Ovary (tissue), 7 donors: ENCODE measurements at regions not wholly inside any gene's neighbourhood (a gene's known extent, or its start where the extent isn't known, plus 50 kb on each side); places are given as distances from the start of the nearest gene placed in this dataset.

ENCODE experiments used
- DNase-seq, 5 donors: peaks; one replicate each; pipeline ENCODE4 v3.0.0-alpha.2; 2019 to 2020
- H3K27ac ChIP-seq, 2 donors: fragments of 200-600 bp; one replicate each; pipeline versions ENCODE4 v1.5.1 to v1.8.0; 2019 to 2022
- H3K27me3 ChIP-seq: fragments of 200-600 bp; one replicate; pipeline ENCODE4 v1.8.0; 2022
- H3K36me3 ChIP-seq: fragments of 200-600 bp; sonication (generic); one replicate; pipeline ENCODE4 v1.5.1; 2019
- H3K4me1 ChIP-seq: one replicate; pipeline ENCODE4 v1.8.1; 2013; ENCODE audit warnings: mild to moderate bottlenecking, moderate library complexity; ENCODE audit not compliant: insufficient read depth
- H3K4me3 ChIP-seq: fragments of 200-600 bp; sonication (generic); one replicate; pipeline ENCODE4 v1.5.1; 2017
- H3K9me3 ChIP-seq, 2 donors: fragments of 200-600 bp in 1 of 2; sonication (generic) in 1 of 2; one replicate each; pipeline versions ENCODE4 v1.5.1 to v1.8.1; 2013 to 2019; ENCODE audit warnings: mild to moderate bottlenecking in 1 of 2, moderate library complexity in 1 of 2
- CTCF ChIP-seq, 3 donors: fragments of 450-650 bp in 2 of 3; fragments of 200-600 bp in 1 of 3; IDR thresholded peaks; one replicate each; pipeline versions ENCODE4 v1.5.1 to v1.8.0; 2016 to 2022; ENCODE audit warnings: antibody characterized with exemption in 3 of 3, mild to moderate bottlenecking in 1 of 3
- EP300 ChIP-seq: sonication (generic); formaldehyde crosslinking; IDR thresholded peaks from one replicate; pipeline ENCODE4 v1.6.1; 2017; ENCODE audit warnings: antibody characterized with exemption
- POLR2A ChIP-seq: fragments of 450-650 bp; IDR thresholded peaks from one replicate; pipeline ENCODE4 v1.6.1; 2017; ENCODE audit warnings: antibody characterized with exemption, mild to moderate bottlenecking, moderate library complexity
- WGBS, 3 donors: extraction: QIAGEN DNeasy Blood & Tissue Kit in 1 of 3; methylation state at CpG; one replicate each; pipeline versions ENCODE4 v1.1.5 to v1.1.7; 2013 to 2017; 5-methylcytosine and 5-hydroxymethylcytosine counted together
- intact Hi-C, 4 donors: fragments of 100-400 bp; cut with DNase I; formaldehyde crosslinking; loops; one replicate each; pipeline versions ENCODE4 v1.11.0 to v1.15.1; 2022 to 2023
- donor health status: DM: no; HTN: no; CAD: no; lungs with moderate emphysema.
- donor health status: DM: no; HTN: no; CAD: no.
- donor health status: Bipolar disorder and iron deficiency.
- donor health status: DM: no; HTN: no; CAD: no.
- donor health status: DM: yes; HTN: yes; CAD: no.

DNA sequence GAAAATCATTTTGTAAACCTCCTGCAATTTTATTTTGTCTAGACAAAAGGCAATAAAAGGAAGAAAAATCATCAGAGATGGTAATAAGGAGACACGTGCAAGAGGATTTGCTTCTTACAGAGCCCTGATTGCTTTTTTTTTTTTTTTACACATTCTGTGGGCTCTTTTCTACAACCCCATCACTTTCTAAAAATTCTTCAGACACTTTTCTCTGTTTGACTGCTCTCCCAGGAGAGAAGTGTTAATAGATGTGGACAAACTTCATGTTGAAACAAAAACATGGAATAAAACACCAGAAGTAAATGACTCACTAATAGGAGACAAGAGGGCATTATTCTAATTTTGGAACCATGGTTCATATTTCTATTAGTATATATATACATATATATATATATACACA lies 114.4 kb upstream of the TPRG1 start:
- Histone ChIP-seq H3K9me3 (peaks cover 0 to 3% of the 10 kb centered on the region in 2 donors), H3K27me3 (no peaks in the 10 kb centered on the region), H3K4me1 (no peaks in the 10 kb centered on the region), H3K36me3 (no peaks in the 10 kb centered on the region), H3K27ac (no peak overlapping the region), H3K4me3 (no peak overlapping the region)
- intact Hi-C loops = no loop called here
- TF ChIP-seq POLR2A (no peak), EP300 (no peak), CTCF (IDR thresholded peaks at IDR 0.05) (no peak)
- WGBS, 3 donors = 67 to 73% (median 72%) methylated on average over 1 of the region's 1 CpG
- DNase-seq = no peak

DNA sequence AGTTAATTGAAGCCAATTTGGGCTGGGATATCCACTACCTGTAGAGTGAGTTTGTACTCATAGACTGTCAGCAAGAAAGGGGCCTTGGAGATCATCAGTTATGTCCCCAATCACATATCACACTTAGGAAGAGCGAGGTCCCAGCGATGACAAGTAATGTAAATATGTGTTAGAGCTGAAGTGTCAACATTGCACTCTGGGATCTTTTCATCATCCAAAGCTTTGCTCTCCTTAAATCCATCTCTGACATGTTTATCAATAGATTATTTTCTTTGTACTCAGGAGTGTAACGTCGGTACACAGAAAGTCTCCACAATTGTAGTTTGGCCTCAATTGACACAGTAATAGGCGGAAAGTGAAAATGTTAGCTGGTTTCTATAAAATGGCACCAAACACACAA lies 113.7 kb upstream of the TPRG1 start:
- Histone ChIP-seq H3K4me3 (no peak overlapping the region), H3K36me3 (no peaks in the 10 kb centered on the region), H3K4me1 (no peaks in the 10 kb centered on the region), H3K27ac (no peak overlapping the region), H3K27me3 (no peaks in the 10 kb centered on the region), H3K9me3 (peaks cover 0 to 3% of the 10 kb centered on the region in 2 donors)
- TF ChIP-seq POLR2A = no peak
- no peak for TF ChIP-seq CTCF (IDR thresholded peaks at IDR 0.05)
- TF ChIP-seq EP300 = no peak
- 94 to 96% (median 95%) methylated on average over 5 of the region's 5 CpGs for WGBS, 3 donors
- no peak for DNase-seq
- intact Hi-C loops = no loop called here

- Histone ChIP-seq H3K4me1 (no peaks in the 10 kb centered on the region), H3K4me3 (no peak overlapping the region), H3K9me3 (no peaks in the 10 kb centered on the region), H3K27ac (no peak overlapping the region), H3K36me3 (no peaks in the 10 kb centered on the region), H3K27me3 (no peaks in the 10 kb centered on the region)
- no peak for DNase-seq
- no peak for TF ChIP-seq EP300
- TF ChIP-seq POLR2A = no peak
- no peak for TF ChIP-seq CTCF (IDR thresholded peaks at IDR 0.05)
- intact Hi-C loops = no loop called here
Measured at GRCh38 chr3:189070965-189071364, 100.8 kb upstream of the TPRG1 start.

DNA sequence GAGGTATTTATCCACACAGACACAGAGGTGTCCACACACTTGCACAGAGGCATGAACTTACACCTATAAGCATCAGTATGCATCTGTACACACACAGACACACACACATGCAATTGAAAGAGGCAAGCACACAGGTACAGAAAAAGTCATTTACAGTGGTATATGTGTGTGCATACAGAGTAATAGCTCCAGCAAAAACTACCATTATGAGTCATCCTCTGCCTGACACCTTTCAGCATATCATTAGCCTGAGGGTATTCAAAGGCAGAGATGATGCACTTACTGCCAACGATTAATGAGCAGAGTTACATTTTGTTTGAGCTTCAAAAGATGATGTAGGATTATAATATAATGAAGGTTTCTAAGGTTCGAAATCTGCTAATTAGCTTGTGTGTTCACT lies 100.3 kb upstream of the TPRG1 start:
- TF ChIP-seq POLR2A (no peak), CTCF (IDR thresholded peaks at IDR 0.05) (no peak), EP300 (no peak)
- no peaks in the 10 kb centered on the region for H3K4me1 ChIP-seq
- no peaks in the 10 kb centered on the region for H3K36me3 ChIP-seq
- H3K27ac ChIP-seq = no peak overlapping the region
- no peaks in the 10 kb centered on the region for H3K9me3 ChIP-seq
- intact Hi-C loops = no loop called here
- WGBS, 3 donors = 74 to 83% (median 81%) methylated on average over 2 of the region's 2 CpGs
- no peak for DNase-seq
- H3K4me3 ChIP-seq = no peak overlapping the region
- H3K27me3 ChIP-seq = no peaks in the 10 kb centered on the region

GRCh38 chr3:189076449-189076848 lies 95.3 kb upstream of the TPRG1 start:
- H3K36me3 ChIP-seq = no peaks in the 10 kb centered on the region
- DNase-seq = no peak
- H3K27me3 ChIP-seq = no peaks in the 10 kb centered on the region
- H3K4me1 ChIP-seq = no peaks in the 10 kb centered on the region
- whole genome bisulfite sequencing, 3 donors = 88 to 90% (median 88%) methylated on average over 1 of the region's 1 CpG
- no peaks in the 10 kb centered on the region for H3K9me3 ChIP-seq
- no peak overlapping the region for H3K4me3 ChIP-seq
- no peak for TF ChIP-seq POLR2A
- TF ChIP-seq CTCF (IDR thresholded peaks at IDR 0.05) = no peak
- no peak for TF ChIP-seq EP300
- intact Hi-C loops = no loop called here
- H3K27ac ChIP-seq = no peak overlapping the region
